GM23248 (cell line): ENCODE measurements at regions not wholly inside any gene's neighbourhood (a gene's known extent, or its start where the extent isn't known, plus 50 kb on each side); places are given as distances from the start of the nearest gene placed in this dataset.

Experiments
- DNase-seq: peaks from one replicate; pipeline ENCODE4 v3.0.0-alpha.2; 2015
- H2AFZ ChIP-seq: fragments of 200-600 bp; sonication (generic); 2 replicates; pipeline ENCODE4 v1.6.1; 2016; ENCODE audit warnings: antibody characterized with exemption
- H3F3A ChIP-seq: fragments of 200-600 bp; sonication (generic); 2 replicates; pipeline ENCODE4 v1.6.1; 2016; ENCODE audit warnings: mild to moderate bottlenecking, antibody characterized with exemption, mixed run types; ENCODE audit not compliant: insufficient read depth
- H3K27ac ChIP-seq: fragments of 200-600 bp; sonication (generic); 2 replicates; pipeline ENCODE4 v1.5.1; 2016; ENCODE audit warnings: mild to moderate bottlenecking
- H3K27me3 ChIP-seq: fragments of 200-600 bp; sonication (generic); replicated peaks from 2 replicates; pipeline ENCODE4 v1.6.1; 2016; ENCODE audit warnings: mild to moderate bottlenecking; ENCODE audit not compliant: insufficient read depth
- H3K36me3 ChIP-seq: fragments of 200-600 bp; sonication (generic); 2 replicates; pipeline ENCODE4 v1.6.1; 2016; ENCODE audit warnings: low read depth, mild to moderate bottlenecking
- H3K4me1 ChIP-seq: fragments of 200-600 bp; sonication (generic); 2 replicates; pipeline ENCODE4 v1.6.1; 2016; ENCODE audit warnings: mild to moderate bottlenecking; ENCODE audit not compliant: insufficient read depth
- H3K4me2 ChIP-seq: fragments of 200-600 bp; sonication (generic); one replicate; pipeline ENCODE4 v1.6.1; 2016; ENCODE audit warnings: mild to moderate bottlenecking; ENCODE audit not compliant: unreplicated experiment
- H3K4me3 ChIP-seq: fragments of 200-600 bp; sonication (generic); 2 replicates; pipeline ENCODE4 v1.5.1; 2016; ENCODE audit warnings: mild to moderate bottlenecking
- H3K79me2 ChIP-seq: fragments of 200-600 bp; sonication (generic); 2 replicates; pipeline ENCODE4 v1.6.1; 2016; ENCODE audit warnings: mild to moderate bottlenecking; ENCODE audit not compliant: insufficient read depth
- H3K9ac ChIP-seq: fragments of 200-600 bp; sonication (generic); 2 replicates; pipeline ENCODE4 v1.6.1; 2016; ENCODE audit warnings: mild to moderate bottlenecking
- H3K9me2 ChIP-seq: fragments of 200-600 bp; sonication (generic); 2 replicates; pipeline ENCODE4 v1.6.1; 2016; ENCODE audit warnings: mixed run types, mild to moderate bottlenecking, moderate library complexity; ENCODE audit not compliant: insufficient read depth
- H3K9me3 ChIP-seq: fragments of 200-600 bp; sonication (generic); one replicate; pipeline ENCODE4 v1.6.1; 2017; ENCODE audit warnings: low read depth
- H4K20me1 ChIP-seq: fragments of 200-600 bp; sonication (generic); 2 replicates; pipeline ENCODE4 v1.6.0; 2016; ENCODE audit not compliant: insufficient read depth
- EZH2 ChIP-seq: fragments of 200-600 bp; sonication (generic); IDR thresholded peaks from 2 replicates; pipeline ENCODE4 v1.6.1; 2018; ENCODE audit warnings: antibody characterized with exemption, mild to moderate bottlenecking; ENCODE audit not compliant: insufficient read depth, poor library complexity, severe bottlenecking
- EZH2phosphoT487 ChIP-seq: fragments of 200-600 bp; sonication (generic); IDR thresholded peaks from 2 replicates; pipeline ENCODE4 v1.6.1; 2018; ENCODE audit warnings: antibody characterized with exemption, moderate library complexity, mild to moderate bottlenecking, low read depth; ENCODE audit not compliant: insufficient read depth
- WGBS, 2 experiments: methylation state at CpG; one replicate each; pipeline ENCODE4 v1.1.6; 2015 to 2017; ENCODE audit warnings: low lambda C conversion rate in 2 of 2, low coverage in 1 of 2; ENCODE audit errors: missing lambda C conversion rate in 2 of 2; 5-methylcytosine and 5-hydroxymethylcytosine counted together
- in situ Hi-C: fragments of 300-500 bp; cut with MboI; formaldehyde crosslinking; loops from 2 replicates; pipeline ENCODE4 v1.15.0; 2020

- 15 to 16% methylated on average over 7 of the region's 7 CpGs for WGBS, 2 experiments
- Histone ChIP-seq H3K4me2 (no peak overlapping the region), H4K20me1 (no peaks in the 10 kb centered on the region), H3K4me3 (no peak overlapping the region), H3K27me3 (no peaks in the 10 kb centered on the region), H3F3A (no peaks in the 10 kb centered on the region), H2AFZ (no peak overlapping the region), H3K9me3 (no peaks in the 10 kb centered on the region), H3K4me1 (no peaks in the 10 kb centered on the region), H3K9ac (no peak overlapping the region), H3K36me3 (no peaks in the 10 kb centered on the region), H3K27ac (no peak overlapping the region), H3K9me2 (no peaks in the 10 kb centered on the region), H3K79me2 (no peaks in the 10 kb centered on the region)
- TF ChIP-seq EZH2 (no peak), EZH2phosphoT487 (no peak)
- in situ Hi-C loops = no loop called here
- no peak for DNase-seq
These were observed 751.8 kb downstream of the FGF9 start for GRCh38 chr13:22422712-22423111.

DNA sequence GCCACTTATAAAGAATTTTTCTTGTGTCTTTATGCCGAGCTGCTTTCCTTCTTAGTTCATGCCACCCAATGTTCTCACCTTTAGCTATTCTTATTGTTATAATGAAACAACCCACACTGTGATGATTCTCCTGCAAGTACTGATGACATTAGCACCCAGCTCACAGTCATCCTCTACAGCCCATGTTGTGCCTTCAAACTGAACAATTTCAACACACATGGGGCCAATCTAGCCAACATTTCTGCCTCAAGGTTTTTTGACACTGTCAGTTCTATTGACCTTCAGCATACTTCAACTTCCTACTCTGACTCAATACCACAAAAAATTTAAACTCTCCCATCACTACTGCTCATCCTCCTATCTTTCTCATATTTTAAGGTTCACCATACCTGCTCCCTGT lies 752.4 kb downstream of the FGF9 start:
- H4K20me1 ChIP-seq = no peaks in the 10 kb centered on the region
- H3K4me2 ChIP-seq = no peak overlapping the region
- H3K9me2 ChIP-seq = no peaks in the 10 kb centered on the region
- H3K9ac ChIP-seq = no peak overlapping the region
- DNase-seq = no peak
- H3K9me3 ChIP-seq = no peaks in the 10 kb centered on the region
- in situ Hi-C loops = no loop called here
- H3K4me3 ChIP-seq = no peak overlapping the region
- TF ChIP-seq EZH2 (no peak), EZH2phosphoT487 (no peak)
- no peaks in the 10 kb centered on the region for H3K36me3 ChIP-seq
- WGBS, 2 experiments = 6 to 10% methylated on average over 1 of the region's 1 CpG
- H3K27ac ChIP-seq = no peak overlapping the region
- no peaks in the 10 kb centered on the region for H3K79me2 ChIP-seq
- H3K4me1 ChIP-seq = no peaks in the 10 kb centered on the region
- no peaks in the 10 kb centered on the region for H3F3A ChIP-seq
- no peaks in the 10 kb centered on the region for H3K27me3 ChIP-seq
- no peak overlapping the region for H2AFZ ChIP-seq

GRCh38 chr13:22425087-22425486 lies 754.2 kb downstream of the FGF9 start:
- Histone ChIP-seq H2AFZ (no peak overlapping the region), H3K27me3 (no peaks in the 10 kb centered on the region), H3K4me2 (no peak overlapping the region), H3K4me1 (no peaks in the 10 kb centered on the region), H4K20me1 (no peaks in the 10 kb centered on the region), H3F3A (no peaks in the 10 kb centered on the region), H3K27ac (no peak overlapping the region), H3K36me3 (no peaks in the 10 kb centered on the region), H3K9ac (no peak overlapping the region), H3K79me2 (no peaks in the 10 kb centered on the region), H3K4me3 (no peak overlapping the region), H3K9me2 (no peaks in the 10 kb centered on the region), H3K9me3 (no peaks in the 10 kb centered on the region)
- in situ Hi-C loops = no loop called here
- TF ChIP-seq EZH2 (no peak), EZH2phosphoT487 (no peak)
- WGBS, 2 experiments = 22 to 30% methylated on average over 4 of the region's 4 CpGs
- no peak for DNase-seq

DNA sequence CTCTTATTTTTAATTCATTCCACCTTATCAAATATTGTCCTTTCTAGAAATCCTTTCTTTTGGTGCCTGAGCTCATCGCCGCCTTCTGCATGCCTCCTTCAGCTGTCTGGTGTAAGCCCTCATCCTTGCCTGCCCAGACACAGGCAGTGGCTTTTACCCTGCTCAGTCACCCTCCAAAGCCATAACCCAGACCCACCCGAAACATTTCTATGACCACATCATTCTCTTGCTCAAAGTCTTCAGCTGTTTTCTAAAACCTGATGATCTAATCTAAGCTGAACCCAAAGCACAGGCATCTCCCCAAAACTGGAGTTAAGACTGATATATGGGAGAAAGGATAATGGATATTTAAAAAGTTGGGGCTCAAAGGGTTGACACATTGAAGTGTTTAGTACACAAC lies 753.7 kb upstream of the SGCG start:
- Histone ChIP-seq H3K9me2 (no peaks in the 10 kb centered on the region), H3K9ac (no peak overlapping the region), H3K36me3 (no peaks in the 10 kb centered on the region), H3K4me3 (no peak overlapping the region), H3K4me1 (no peaks in the 10 kb centered on the region), H3K79me2 (no peaks in the 10 kb centered on the region), H3K9me3 (no peaks in the 10 kb centered on the region), H3K27me3 (no peaks in the 10 kb centered on the region), H2AFZ (no peak overlapping the region), H3K4me2 (no peak overlapping the region), H4K20me1 (no peaks in the 10 kb centered on the region), H3K27ac (no peak overlapping the region), H3F3A (no peaks in the 10 kb centered on the region)
- WGBS, 2 experiments = 44 to 52% methylated on average over 3 of the region's 3 CpGs
- in situ Hi-C loops = no loop called here
- TF ChIP-seq EZH2 (no peak), EZH2phosphoT487 (no peak)
- no peak for DNase-seq

DNA sequence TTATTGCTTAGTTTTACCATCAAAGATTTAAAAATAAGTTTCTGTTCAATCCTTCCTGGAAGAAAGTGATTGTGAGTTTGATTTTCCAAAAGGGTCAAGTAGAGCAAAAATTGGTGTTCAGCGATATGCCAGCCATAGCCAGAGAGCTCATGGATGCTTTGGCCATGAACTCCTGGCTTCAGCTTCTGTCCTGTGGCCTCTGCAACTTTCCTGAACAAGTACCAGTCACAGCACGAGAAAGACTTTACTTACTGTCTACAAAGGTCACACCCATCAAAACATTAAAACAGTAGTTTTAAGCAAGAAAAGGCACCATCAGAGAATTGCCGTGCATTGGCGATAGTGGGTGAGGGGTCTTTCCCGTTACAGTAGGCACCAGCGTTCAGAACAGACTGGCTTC lies 753.0 kb upstream of the SGCG start:
- Histone ChIP-seq H3K36me3 (no peaks in the 10 kb centered on the region), H3F3A (no peaks in the 10 kb centered on the region), H3K27ac (no peak overlapping the region), H3K9ac (no peak overlapping the region), H2AFZ (no peak overlapping the region), H3K4me2 (no peak overlapping the region), H3K4me1 (no peaks in the 10 kb centered on the region), H3K4me3 (no peak overlapping the region), H3K79me2 (no peaks in the 10 kb centered on the region), H3K27me3 (no peaks in the 10 kb centered on the region), H3K9me3 (no peaks in the 10 kb centered on the region), H3K9me2 (no peaks in the 10 kb centered on the region), H4K20me1 (no peaks in the 10 kb centered on the region)
- in situ Hi-C loops = no loop called here
- TF ChIP-seq EZH2phosphoT487 (no peak), EZH2 (no peak)
- DNase-seq = no peak
- 23 to 24% methylated on average over 6 of the region's 6 CpGs for WGBS, 2 experiments
